HEK293 (cell line): ENCODE measurements at regions not wholly inside any gene's neighbourhood (a gene's known extent, or its start where the extent isn't known, plus 50 kb on each side); places are given as distances from the start of the nearest gene placed in this dataset.

Source experiments
- KLF8 ChIP-seq: fragments of 450-650 bp; formaldehyde crosslinking; IDR thresholded peaks from 2 replicates; pipeline ENCODE4 v1.5.1; 2016; ENCODE audit warnings: missing biosample characterization, missing genetic modification characterization
- SETDB1 ChIP-seq: IDR thresholded peaks from one replicate; pipeline ENCODE4 v1.6.1; 2017; ENCODE audit warnings: mild to moderate bottlenecking, low read length, moderate library complexity, mixed read lengths; ENCODE audit not compliant: insufficient read length
- YY1 ChIP-seq: fragments of 450-650 bp; formaldehyde crosslinking; IDR thresholded peaks from 2 replicates; pipeline ENCODE4 v1.5.1; 2018; ENCODE audit warnings: missing biosample characterization, missing genetic modification characterization
- ZFP37 ChIP-seq: fragments of 450-650 bp; formaldehyde crosslinking; IDR thresholded peaks from 2 replicates; pipeline ENCODE4 v1.5.1; 2016; ENCODE audit warnings: missing biosample characterization, missing genetic modification characterization
- ZNF140 ChIP-seq: fragments of 450-650 bp; formaldehyde crosslinking; IDR thresholded peaks from 2 replicates; pipeline ENCODE4 v1.5.1; 2016; ENCODE audit warnings: missing biosample characterization, missing genetic modification characterization
- ZNF202 ChIP-seq: fragments of 450-650 bp; formaldehyde crosslinking; IDR thresholded peaks from 2 replicates; pipeline ENCODE4 v1.5.1; 2016; ENCODE audit warnings: missing biosample characterization, missing genetic modification characterization, borderline replicate concordance
- ZNF510 ChIP-seq: fragments of 450-650 bp; formaldehyde crosslinking; IDR thresholded peaks from 2 replicates; pipeline ENCODE4 v1.5.1; 2018; ENCODE audit warnings: mild to moderate bottlenecking, missing genetic modification characterization, missing biosample characterization; ENCODE audit not compliant: insufficient replicate concordance
- ZNF561 ChIP-seq: fragments of 450-650 bp; IDR thresholded peaks from 2 replicates; pipeline ENCODE4 v1.5.1; 2018; ENCODE audit warnings: missing biosample characterization, missing genetic modification characterization, borderline replicate concordance
- ZNF585B ChIP-seq: fragments of 450-650 bp; formaldehyde crosslinking; IDR thresholded peaks from 2 replicates; pipeline ENCODE4 v1.5.1; 2016; ENCODE audit warnings: missing biosample characterization, missing genetic modification characterization
- ZNF76 ChIP-seq: fragments of 450-650 bp; formaldehyde crosslinking; IDR thresholded peaks from 2 replicates; pipeline ENCODE4; 2016; ENCODE audit warnings: low read depth, missing biosample characterization, missing genetic modification characterization, borderline replicate concordance
- TF ChIP-seq, protein P1 (sequence below): fragments of 450-650 bp; formaldehyde crosslinking; IDR thresholded peaks from 2 replicates; pipeline ENCODE4 v1.5.1; 2016; ENCODE audit warnings: missing biosample characterization, missing genetic modification characterization
- TF ChIP-seq, protein P2 (sequence below): fragments of 450-650 bp; formaldehyde crosslinking; IDR thresholded peaks from 2 replicates; pipeline ENCODE4 v1.5.1; 2016; ENCODE audit warnings: missing biosample characterization, missing genetic modification characterization

DNA sequence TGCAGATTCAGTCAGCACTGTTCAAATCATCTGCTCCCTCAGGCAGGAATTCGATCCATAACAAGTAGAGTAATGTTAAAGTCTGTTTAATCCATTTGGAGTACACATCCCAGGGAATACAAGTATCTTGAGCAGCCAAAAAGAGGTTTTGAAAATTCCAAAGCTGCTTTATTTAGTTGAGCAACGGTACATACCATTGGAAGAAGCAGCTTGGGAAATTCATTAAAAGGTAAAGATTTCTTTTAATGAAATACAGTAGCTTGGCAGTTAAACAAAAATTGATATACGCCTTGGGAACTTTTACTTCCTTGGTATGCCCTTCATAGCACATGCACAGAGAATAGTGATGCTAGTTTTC is 153.8 kb downstream of the LRIG3 start:
- TF ChIP-seq, protein P1, sequence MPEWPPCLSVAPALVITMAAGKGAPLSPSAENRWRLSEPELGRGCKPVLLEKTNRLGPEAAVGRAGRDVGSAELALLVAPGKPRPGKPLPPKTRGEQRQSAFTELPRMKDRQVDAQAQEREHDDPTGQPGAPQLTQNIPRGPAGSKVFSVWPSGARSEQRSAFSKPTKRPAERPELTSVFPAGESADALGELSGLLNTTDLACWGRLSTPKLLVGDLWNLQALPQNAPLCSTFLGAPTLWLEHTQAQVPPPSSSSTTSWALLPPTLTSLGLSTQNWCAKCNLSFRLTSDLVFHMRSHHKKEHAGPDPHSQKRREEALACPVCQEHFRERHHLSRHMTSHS (tag by site-specific recombination): no peak
- TF ChIP-seq YY1 (tag by site-specific recombination) (no peak), ZNF561 (no peak), ZNF510 (tag by site-specific recombination) (no peak), KLF8 (tag by site-specific recombination) (no peak), ZFP37 (no peak), SETDB1 (no peak), ZNF140 (tag by site-specific recombination) (no peak), ZNF585B (tag by site-specific recombination) (no peak), ZNF202 (no peak), ZNF76 (tag by site-specific recombination) (no peak)
- TF ChIP-seq, protein P2, sequence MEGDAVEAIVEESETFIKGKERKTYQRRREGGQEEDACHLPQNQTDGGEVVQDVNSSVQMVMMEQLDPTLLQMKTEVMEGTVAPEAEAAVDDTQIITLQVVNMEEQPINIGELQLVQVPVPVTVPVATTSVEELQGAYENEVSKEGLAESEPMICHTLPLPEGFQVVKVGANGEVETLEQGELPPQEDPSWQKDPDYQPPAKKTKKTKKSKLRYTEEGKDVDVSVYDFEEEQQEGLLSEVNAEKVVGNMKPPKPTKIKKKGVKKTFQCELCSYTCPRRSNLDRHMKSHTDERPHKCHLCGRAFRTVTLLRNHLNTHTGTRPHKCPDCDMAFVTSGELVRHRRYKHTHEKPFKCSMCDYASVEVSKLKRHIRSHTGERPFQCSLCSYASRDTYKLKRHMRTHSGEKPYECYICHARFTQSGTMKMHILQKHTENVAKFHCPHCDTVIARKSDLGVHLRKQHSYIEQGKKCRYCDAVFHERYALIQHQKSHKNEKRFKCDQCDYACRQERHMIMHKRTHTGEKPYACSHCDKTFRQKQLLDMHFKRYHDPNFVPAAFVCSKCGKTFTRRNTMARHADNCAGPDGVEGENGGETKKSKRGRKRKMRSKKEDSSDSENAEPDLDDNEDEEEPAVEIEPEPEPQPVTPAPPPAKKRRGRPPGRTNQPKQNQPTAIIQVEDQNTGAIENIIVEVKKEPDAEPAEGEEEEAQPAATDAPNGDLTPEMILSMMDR (tag by site-specific recombination): no peak
